NCI-H1694 (cell line): ENCODE measurements at regions not wholly inside any gene's neighbourhood (a gene's known extent, or its start where the extent isn't known, plus 50 kb on each side); places are given as distances from the start of the nearest gene placed in this dataset.

Experiments used
- DNase-seq: peaks from one replicate; lab custom pipeline; 2025; lab: John Stamatoyannopoulos, UW

- no peak for DNase-seq
Observed at GRCh38 chr3:168152149-168152548, 56.4 kb upstream of the GOLIM4 start.
